Suprapubic skin (tissue), 4 donors: ENCODE measurements at regions not wholly inside any gene's neighbourhood (a gene's known extent, or its start where the extent isn't known, plus 50 kb on each side); places are given as distances from the start of the nearest gene placed in this dataset.
A peak's percentile ranks its signal among the peaks of the same experiment; 100 is the strongest.
"Not testable (repeated sequence)": the region's sequence is repeated elsewhere in the genome, so short reads cannot be mapped to it uniquely, and the experiment has no call there.

ENCODE experiments used
- DNase-seq, 2 donors: peaks; one replicate each; pipeline ENCODE4 v3.0.0-alpha.2; 2019; ENCODE audit warnings: low spot score in 2 of 2
- H3K27ac ChIP-seq: fragments of 200-600 bp; sonication (generic); one replicate; pipeline ENCODE4 v1.5.1; 2019
- H3K27me3 ChIP-seq: fragments of 200-600 bp; sonication (generic); one replicate; pipeline ENCODE4 v1.5.1; 2019
- H3K36me3 ChIP-seq: fragments of 200-600 bp; sonication (generic); one replicate; pipeline ENCODE4 v1.5.1; 2019
- H3K4me1 ChIP-seq: fragments of 200-600 bp; sonication (generic); one replicate; pipeline ENCODE4 v1.5.1; 2019
- H3K4me3 ChIP-seq: fragments of 200-600 bp; sonication (generic); one replicate; pipeline ENCODE4 v1.5.1; 2019; ENCODE audit warnings: mild to moderate bottlenecking
- H3K9me3 ChIP-seq: fragments of 200-600 bp; sonication (generic); one replicate; pipeline ENCODE4 v1.5.1; 2019
- EP300 ChIP-seq: sonication (generic); formaldehyde crosslinking; IDR thresholded peaks from one replicate; pipeline ENCODE4 v1.6.1; 2017; ENCODE audit warnings: antibody characterized with exemption
- POLR2A ChIP-seq, 2 donors: fragments of 450-650 bp; IDR thresholded peaks; one replicate each; pipeline ENCODE4 v1.6.1; 2017; ENCODE audit warnings: antibody characterized with exemption in 2 of 2, mild to moderate bottlenecking in 2 of 2, moderate library complexity in 2 of 2
- POLR2AphosphoS5 ChIP-seq, 3 donors: sonication (generic); formaldehyde crosslinking; IDR thresholded peaks; one replicate each; pipeline ENCODE4 v1.6.1; 2017; ENCODE audit warnings: antibody characterized with exemption in 3 of 3
- WGBS: methylation state at CpG from one replicate; pipeline ENCODE4 v1.1.5; 2018; 5-methylcytosine and 5-hydroxymethylcytosine counted together
- TF ChIP-seq, protein P1 (sequence below), 2 donors: fragments of 200-600 bp in 1 of 2; fragments of 450-650 bp in 1 of 2; sonication (generic) in 1 of 2; IDR thresholded peaks; one replicate each; pipeline ENCODE4 v1.5.1; 2016 to 2019; ENCODE audit warnings: antibody characterized with exemption in 2 of 2, mild to moderate bottlenecking in 1 of 2, moderate library complexity in 1 of 2

DNA sequence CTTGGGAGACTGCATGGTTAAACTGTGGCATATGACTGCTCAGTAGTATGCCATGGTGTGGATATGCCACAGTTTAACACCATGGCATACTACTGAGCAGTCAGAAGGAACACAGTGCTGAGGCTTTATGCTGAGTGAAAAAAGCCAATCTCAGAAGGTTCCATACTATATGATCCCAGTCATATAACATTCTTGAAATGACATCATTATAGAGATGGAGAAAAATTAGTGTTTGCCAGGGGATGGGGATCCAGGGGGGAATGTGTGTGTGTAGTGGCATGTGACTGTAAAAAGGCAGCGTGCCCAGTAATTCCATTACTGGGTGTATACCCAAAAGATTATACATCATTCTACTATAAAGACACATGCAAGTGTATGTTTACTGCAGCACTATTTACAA, 85.8 kb downstream of the FOXF2 start:
- WGBS: 71% methylated on average over 1 of the region's 1 CpG
- no peak for DNase-seq
- H3K4me1 ChIP-seq: no peaks in the 10 kb centered on the region
- H3K4me3 ChIP-seq: no peak overlapping the region
- H3K27ac ChIP-seq: no peak overlapping the region
- no peaks in the 10 kb centered on the region for H3K36me3 ChIP-seq
- TF ChIP-seq POLR2AphosphoS5 (IDR thresholded peaks at IDR 0.05): no peak
- no peak for TF ChIP-seq POLR2A (IDR thresholded peaks at IDR 0.05)
- TF ChIP-seq EP300: no peak
- TF ChIP-seq, protein P1, sequence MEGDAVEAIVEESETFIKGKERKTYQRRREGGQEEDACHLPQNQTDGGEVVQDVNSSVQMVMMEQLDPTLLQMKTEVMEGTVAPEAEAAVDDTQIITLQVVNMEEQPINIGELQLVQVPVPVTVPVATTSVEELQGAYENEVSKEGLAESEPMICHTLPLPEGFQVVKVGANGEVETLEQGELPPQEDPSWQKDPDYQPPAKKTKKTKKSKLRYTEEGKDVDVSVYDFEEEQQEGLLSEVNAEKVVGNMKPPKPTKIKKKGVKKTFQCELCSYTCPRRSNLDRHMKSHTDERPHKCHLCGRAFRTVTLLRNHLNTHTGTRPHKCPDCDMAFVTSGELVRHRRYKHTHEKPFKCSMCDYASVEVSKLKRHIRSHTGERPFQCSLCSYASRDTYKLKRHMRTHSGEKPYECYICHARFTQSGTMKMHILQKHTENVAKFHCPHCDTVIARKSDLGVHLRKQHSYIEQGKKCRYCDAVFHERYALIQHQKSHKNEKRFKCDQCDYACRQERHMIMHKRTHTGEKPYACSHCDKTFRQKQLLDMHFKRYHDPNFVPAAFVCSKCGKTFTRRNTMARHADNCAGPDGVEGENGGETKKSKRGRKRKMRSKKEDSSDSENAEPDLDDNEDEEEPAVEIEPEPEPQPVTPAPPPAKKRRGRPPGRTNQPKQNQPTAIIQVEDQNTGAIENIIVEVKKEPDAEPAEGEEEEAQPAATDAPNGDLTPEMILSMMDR (IDR thresholded peaks at IDR 0.05): no peak
- H3K27me3 ChIP-seq: no peaks in the 10 kb centered on the region
- H3K9me3 ChIP-seq: no peaks in the 10 kb centered on the region

GRCh38 chr6:1477432-1478090, 88.2 kb downstream of the FOXF2 start:
- TF ChIP-seq, protein P1 (IDR thresholded peaks at IDR 0.05): no peak
- no peak for TF ChIP-seq POLR2AphosphoS5 (IDR thresholded peaks at IDR 0.05)
- TF ChIP-seq POLR2A (IDR thresholded peaks at IDR 0.05): no peak
- no peak for TF ChIP-seq EP300
- no peaks in the 10 kb centered on the region for H3K4me1 ChIP-seq
- H3K27me3 ChIP-seq: no peaks in the 10 kb centered on the region
- DNase-seq: no peak
- H3K9me3 ChIP-seq: no peaks in the 10 kb centered on the region
- 46% methylated on average over 11 of the region's 11 CpGs for WGBS
- no peak overlapping the region for H3K27ac ChIP-seq
- H3K36me3 ChIP-seq: no peaks in the 10 kb centered on the region
- no peak overlapping the region for H3K4me3 ChIP-seq

GRCh38 chr6:1478163-1478826, 88.9 kb downstream of the FOXF2 start:
- not testable (repeated sequence) for DNase-seq, H3K36me3 ChIP-seq, H3K9me3 ChIP-seq, H3K27me3 ChIP-seq, H3K27ac ChIP-seq, H3K4me3 ChIP-seq, H3K4me1 ChIP-seq
- WGBS: 81% methylated on average over 4 of the region's 4 CpGs

DNA sequence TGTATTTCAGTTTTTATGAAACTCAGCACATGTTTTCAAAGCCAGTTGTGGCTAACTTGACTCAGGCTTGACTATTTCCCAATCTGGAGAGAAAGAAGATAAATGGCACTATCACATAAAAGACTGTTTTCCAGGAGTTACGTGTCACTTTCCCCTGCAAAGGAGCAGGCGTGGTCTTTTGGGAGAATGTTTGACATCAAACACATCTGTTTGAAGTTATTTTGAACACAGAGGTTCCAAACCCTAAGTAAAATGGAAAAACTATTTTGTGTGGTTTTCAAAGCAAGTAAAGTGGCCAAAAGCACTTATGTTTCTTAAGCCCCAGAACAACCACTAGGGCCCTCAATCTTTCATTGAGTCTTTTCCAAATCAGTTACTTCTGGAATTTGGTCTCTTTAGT, 89.7 kb downstream of the FOXF2 start:
- no peak overlapping the region for H3K27ac ChIP-seq
- 42% methylated on average over 2 of the region's 2 CpGs for WGBS
- H3K4me1 ChIP-seq: no peaks in the 10 kb centered on the region
- TF ChIP-seq POLR2A (IDR thresholded peaks at IDR 0.05) (no peak), EP300 (no peak), POLR2AphosphoS5 (IDR thresholded peaks at IDR 0.05) (no peak)
- TF ChIP-seq, protein P1 (IDR thresholded peaks at IDR 0.05): no peak
- peak in 1 of 2 donors; percentile 26 for DNase-seq
- no peaks in the 10 kb centered on the region for H3K27me3 ChIP-seq
- no peaks in the 10 kb centered on the region for H3K36me3 ChIP-seq
- no peaks in the 10 kb centered on the region for H3K9me3 ChIP-seq
- no peak overlapping the region for H3K4me3 ChIP-seq

DNA sequence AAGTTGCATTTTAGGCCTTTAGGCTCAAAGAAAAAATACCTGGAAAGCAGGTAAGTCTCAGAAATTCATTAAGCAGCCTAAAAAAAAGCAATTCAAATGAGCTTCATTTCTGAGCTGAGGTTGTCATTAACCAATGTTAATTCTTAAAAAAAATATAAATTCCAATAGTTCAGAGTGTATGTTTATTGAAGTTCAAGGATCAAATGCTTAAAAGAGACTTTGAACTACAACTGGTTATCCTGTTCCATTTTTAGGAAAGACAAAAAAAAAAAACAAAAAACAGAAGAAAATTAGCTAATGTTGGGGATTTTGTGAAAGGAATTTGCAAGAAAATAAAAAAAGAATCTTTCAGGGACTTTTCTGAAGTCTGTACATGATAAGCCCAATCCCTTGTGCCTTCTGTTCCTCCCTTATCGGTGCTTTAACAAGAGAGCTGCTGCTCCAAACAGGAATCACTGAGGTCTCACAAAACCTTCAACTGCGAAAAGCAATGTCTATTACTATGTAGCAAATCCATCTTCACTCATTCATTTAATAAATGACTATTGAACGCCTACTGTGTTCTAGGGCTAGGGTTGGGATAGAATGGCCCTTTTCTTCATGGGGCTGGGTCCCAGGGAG, 90.3 kb downstream of the FOXF2 start:
- Histone ChIP-seq H3K27ac (no peak overlapping the region), H3K9me3 (no peaks in the 10 kb centered on the region), H3K4me3 (no peak overlapping the region), H3K4me1 (no peaks in the 10 kb centered on the region), H3K27me3 (no peaks in the 10 kb centered on the region), H3K36me3 (no peaks in the 10 kb centered on the region)
- 87% methylated on average over 3 of the region's 3 CpGs for WGBS
- no peak for TF ChIP-seq POLR2AphosphoS5 (IDR thresholded peaks at IDR 0.05)
- no peak for TF ChIP-seq POLR2A (IDR thresholded peaks at IDR 0.05)
- TF ChIP-seq EP300: no peak
- TF ChIP-seq, protein P1 (IDR thresholded peaks at IDR 0.05): no peak
- DNase-seq: no peak
